NCI-H1694 (cell line): ENCODE measurements at regions not wholly inside any gene's neighbourhood (a gene's known extent, or its start where the extent isn't known, plus 50 kb on each side); places are given as distances from the start of the nearest gene placed in this dataset.
"Not testable (repeated sequence)": the region's sequence is repeated elsewhere in the genome, so short reads cannot be mapped to it uniquely, and the experiment has no call there.

Experiments
- DNase-seq: peaks from one replicate; lab custom pipeline; 2025; lab: John Stamatoyannopoulos, UW

- no peak for DNase-seq
These were observed 633.0 kb downstream of the LRRC70 start for GRCh38 chr5:63211448-63212132.

- DNase-seq, result no peak
These were observed 627.4 kb downstream of the LRRC70 start for GRCh38 chr5:63205976-63206375.

GRCh38 chr5:63201738-63202137, 623.1 kb downstream of the LRRC70 start:
- no peak for DNase-seq

GRCh38 chr5:63194126-63194525, 615.5 kb downstream of the LRRC70 start:
- DNase-seq, result no peak

- DNase-seq, result not testable (repeated sequence)
These were observed 601.6 kb downstream of the LRRC70 start for GRCh38 chr5:63180190-63180589.

- DNase-seq, result no peak
These were observed 597.2 kb downstream of the LRRC70 start for GRCh38 chr5:63175850-63176249.

GRCh38 chr5:63170486-63170885, 591.9 kb downstream of the LRRC70 start:
- no peak for DNase-seq

- no peak for DNase-seq
These were observed 586.4 kb downstream of the LRRC70 start for GRCh38 chr5:63164838-63165535.

GRCh38 chr5:63164339-63164738, 585.7 kb downstream of the LRRC70 start:
- no peak for DNase-seq

- no peak for DNase-seq
These were observed 576.7 kb downstream of the LRRC70 start for GRCh38 chr5:63155310-63155631.

GRCh38 chr5:63154476-63155309, 576.1 kb downstream of the LRRC70 start:
- no peak for DNase-seq

- DNase-seq, result no peak
These were observed 574.3 kb downstream of the LRRC70 start for GRCh38 chr5:63152871-63153270.

- DNase-seq, result no peak
These were observed 566.5 kb downstream of the LRRC70 start for GRCh38 chr5:63145167-63145566.

GRCh38 chr5:63141591-63141990, 563.0 kb downstream of the LRRC70 start:
- no peak for DNase-seq

- no peak for DNase-seq
These were observed 556.7 kb downstream of the LRRC70 start for GRCh38 chr5:63135291-63135690.

GRCh38 chr5:63131626-63132285, 553.1 kb downstream of the LRRC70 start:
- DNase-seq, result no peak

- no peak for DNase-seq
These were observed 550.1 kb downstream of the LRRC70 start for GRCh38 chr5:63128761-63129160.

- DNase-seq, result no peak
These were observed 549.4 kb downstream of the LRRC70 start for GRCh38 chr5:63128018-63128417.

- no peak for DNase-seq
These were observed 548.4 kb downstream of the LRRC70 start for GRCh38 chr5:63127054-63127453.

GRCh38 chr5:63125862-63126261, 547.2 kb downstream of the LRRC70 start:
- DNase-seq, result no peak

- DNase-seq, result no peak
These were observed 546.8 kb downstream of the LRRC70 start for GRCh38 chr5:63125392-63125791.

GRCh38 chr5:63124266-63124665, 545.6 kb downstream of the LRRC70 start:
- no peak for DNase-seq
